ENCODE measurements at regions not wholly inside any gene's neighbourhood (a gene's known extent, or its start where the extent isn't known, plus 50 kb on each side); places are given as distances from the start of the nearest gene placed in this dataset.

- no peak overlapping the region for H3K4me3 ChIP-seq (replicated peaks in 1 of 4; ENCODE audit: control extremely low read depth in 1 of 4, insufficient read depth in 1 of 4, low read depth in 3 of 4, low read length in 4 of 4)
- TF ChIP-seq EZH2 (IDR thresholded peaks at IDR 0.05; ENCODE audit: low read length, missing control alignments), result no peak
- TF ChIP-seq, protein P1, sequence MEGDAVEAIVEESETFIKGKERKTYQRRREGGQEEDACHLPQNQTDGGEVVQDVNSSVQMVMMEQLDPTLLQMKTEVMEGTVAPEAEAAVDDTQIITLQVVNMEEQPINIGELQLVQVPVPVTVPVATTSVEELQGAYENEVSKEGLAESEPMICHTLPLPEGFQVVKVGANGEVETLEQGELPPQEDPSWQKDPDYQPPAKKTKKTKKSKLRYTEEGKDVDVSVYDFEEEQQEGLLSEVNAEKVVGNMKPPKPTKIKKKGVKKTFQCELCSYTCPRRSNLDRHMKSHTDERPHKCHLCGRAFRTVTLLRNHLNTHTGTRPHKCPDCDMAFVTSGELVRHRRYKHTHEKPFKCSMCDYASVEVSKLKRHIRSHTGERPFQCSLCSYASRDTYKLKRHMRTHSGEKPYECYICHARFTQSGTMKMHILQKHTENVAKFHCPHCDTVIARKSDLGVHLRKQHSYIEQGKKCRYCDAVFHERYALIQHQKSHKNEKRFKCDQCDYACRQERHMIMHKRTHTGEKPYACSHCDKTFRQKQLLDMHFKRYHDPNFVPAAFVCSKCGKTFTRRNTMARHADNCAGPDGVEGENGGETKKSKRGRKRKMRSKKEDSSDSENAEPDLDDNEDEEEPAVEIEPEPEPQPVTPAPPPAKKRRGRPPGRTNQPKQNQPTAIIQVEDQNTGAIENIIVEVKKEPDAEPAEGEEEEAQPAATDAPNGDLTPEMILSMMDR (conservative IDR thresholded peaks at IDR 0.05 in 1 of 2, IDR thresholded peaks at IDR 0.05 in 1 of 2; ENCODE audit: low read depth in 1 of 2, low read length in 2 of 2), result no peak
- peaks cover 2% of the 10 kb centered on the region for H3K9me3 ChIP-seq (ENCODE audit: control insufficient read depth, insufficient read depth, low read depth, low read length)
- H3K27me3 ChIP-seq (ENCODE audit: control insufficient read depth, insufficient read depth, low read length), result no peaks in the 10 kb centered on the region
- H3K9ac ChIP-seq (ENCODE audit: insufficient read depth, low read length), result no peak overlapping the region
- H3K4me2 ChIP-seq (ENCODE audit: extremely low read depth, insufficient read depth, low read length), result no peak overlapping the region
- no peak overlapping the region for H3K27ac ChIP-seq (ENCODE audit: insufficient read depth, low read length)
- H2AFZ ChIP-seq (ENCODE audit: low read length), result no peak overlapping the region
- no peaks in the 10 kb centered on the region for H3K79me2 ChIP-seq (ENCODE audit: control insufficient read depth, insufficient read depth, low read length)
- DNase-seq (ENCODE audit: low read depth in 2 of 2), result no peak
- H4K20me1 ChIP-seq (ENCODE audit: control insufficient read depth, extremely low read depth, insufficient read depth, low read length), result no peaks in the 10 kb centered on the region
- no peaks in the 10 kb centered on the region for H3K36me3 ChIP-seq (ENCODE audit: control insufficient read depth, insufficient read depth, low read length)
- no peaks in the 10 kb centered on the region for H3K4me1 ChIP-seq (ENCODE audit: control insufficient read depth, extremely low read depth, insufficient read depth, low read length)
Measured at GRCh38 chr7:67675971-67676370, 679.3 kb downstream of the TYW1 start.

- Histone ChIP-seq H3K4me2 (ENCODE audit: extremely low read depth, insufficient read depth, low read length) (no peak overlapping the region), H3K36me3 (ENCODE audit: control insufficient read depth, insufficient read depth, low read length) (no peaks in the 10 kb centered on the region), H3K27me3 (ENCODE audit: control insufficient read depth, insufficient read depth, low read length) (no peaks in the 10 kb centered on the region), H3K4me1 (ENCODE audit: control insufficient read depth, extremely low read depth, insufficient read depth, low read length) (no peaks in the 10 kb centered on the region), H3K9ac (ENCODE audit: insufficient read depth, low read length) (no peak overlapping the region), H3K79me2 (ENCODE audit: control insufficient read depth, insufficient read depth, low read length) (no peaks in the 10 kb centered on the region), H2AFZ (ENCODE audit: low read length) (no peak overlapping the region), H4K20me1 (ENCODE audit: control insufficient read depth, extremely low read depth, insufficient read depth, low read length) (no peaks in the 10 kb centered on the region), H3K27ac (ENCODE audit: insufficient read depth, low read length) (no peak overlapping the region), H3K9me3 (ENCODE audit: control insufficient read depth, insufficient read depth, low read depth, low read length) (peaks cover 2% of the 10 kb centered on the region), H3K4me3 (replicated peaks in 1 of 4; ENCODE audit: control extremely low read depth in 1 of 4, insufficient read depth in 1 of 4, low read depth in 3 of 4, low read length in 4 of 4) (no peak overlapping the region)
- DNase-seq (ENCODE audit: low read depth in 2 of 2), result no peak
- TF ChIP-seq EZH2 (IDR thresholded peaks at IDR 0.05; ENCODE audit: low read length, missing control alignments), result no peak
- TF ChIP-seq, protein P1 (conservative IDR thresholded peaks at IDR 0.05 in 1 of 2, IDR thresholded peaks at IDR 0.05 in 1 of 2; ENCODE audit: low read depth in 1 of 2, low read length in 2 of 2), result no peak
Measured at GRCh38 chr7:67678419-67678818, 681.8 kb downstream of the TYW1 start.

DNA sequence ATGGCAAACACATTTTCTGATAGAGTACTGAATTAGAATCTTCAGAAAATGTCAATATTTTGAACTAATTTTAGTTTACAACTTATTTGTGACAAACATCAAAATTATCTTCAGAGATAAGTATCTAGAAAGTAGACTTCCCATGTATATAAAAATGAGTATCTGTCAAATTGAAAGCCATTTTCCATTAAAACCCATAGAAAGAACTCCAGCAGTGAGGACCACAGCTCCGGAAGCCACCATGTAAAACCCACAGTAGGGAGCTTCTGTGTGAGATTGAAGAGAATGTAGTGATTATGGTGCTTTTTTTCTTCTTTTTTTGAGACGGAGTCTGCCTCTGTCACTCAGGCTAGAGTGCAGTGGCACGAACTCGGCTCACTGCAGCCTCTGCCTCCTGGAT lies 687.0 kb downstream of the TYW1 start:
- TF ChIP-seq EZH2 (IDR thresholded peaks at IDR 0.05; ENCODE audit: low read length, missing control alignments), result no peak
- TF ChIP-seq, protein P1 (conservative IDR thresholded peaks at IDR 0.05 in 1 of 2, IDR thresholded peaks at IDR 0.05 in 1 of 2; ENCODE audit: low read depth in 1 of 2, low read length in 2 of 2), result no peak
- Histone ChIP-seq H4K20me1 (ENCODE audit: control insufficient read depth, extremely low read depth, insufficient read depth, low read length) (no peaks in the 10 kb centered on the region), H3K79me2 (ENCODE audit: control insufficient read depth, insufficient read depth, low read length) (no peaks in the 10 kb centered on the region), H3K4me3 (replicated peaks in 1 of 4; ENCODE audit: control extremely low read depth in 1 of 4, insufficient read depth in 1 of 4, low read depth in 3 of 4, low read length in 4 of 4) (no peak overlapping the region), H3K27ac (ENCODE audit: insufficient read depth, low read length) (no peak overlapping the region), H3K9ac (ENCODE audit: insufficient read depth, low read length) (no peak overlapping the region), H2AFZ (ENCODE audit: low read length) (no peak overlapping the region), H3K9me3 (ENCODE audit: control insufficient read depth, insufficient read depth, low read depth, low read length) (no peaks in the 10 kb centered on the region), H3K4me2 (ENCODE audit: extremely low read depth, insufficient read depth, low read length) (no peak overlapping the region), H3K36me3 (ENCODE audit: control insufficient read depth, insufficient read depth, low read length) (no peaks in the 10 kb centered on the region), H3K27me3 (ENCODE audit: control insufficient read depth, insufficient read depth, low read length) (no peaks in the 10 kb centered on the region), H3K4me1 (ENCODE audit: control insufficient read depth, extremely low read depth, insufficient read depth, low read length) (no peaks in the 10 kb centered on the region)
- DNase-seq (ENCODE audit: low read depth in 2 of 2), result no peak

Measured in fibroblast of lung (primary cell).